22Rv1 (cell line): ENCODE measurements at regions not wholly inside any gene's neighbourhood (a gene's known extent, or its start where the extent isn't known, plus 50 kb on each side); places are given as distances from the start of the nearest gene placed in this dataset.

ENCODE experiments used
- H3K27ac ChIP-seq: fragments of 450-650 bp; 2 replicates; pipeline ENCODE4 v1.5.1; 2017
- CTCF ChIP-seq: fragments of 450-650 bp; IDR thresholded peaks from 2 replicates; pipeline ENCODE4 v1.5.1; 2017; ENCODE audit warnings: mild to moderate bottlenecking
- ZFX ChIP-seq: fragments of 450-650 bp; IDR thresholded peaks from 2 replicates; pipeline ENCODE4 v1.6.1; 2017; ENCODE audit warnings: antibody characterized with exemption, borderline replicate concordance

DNA sequence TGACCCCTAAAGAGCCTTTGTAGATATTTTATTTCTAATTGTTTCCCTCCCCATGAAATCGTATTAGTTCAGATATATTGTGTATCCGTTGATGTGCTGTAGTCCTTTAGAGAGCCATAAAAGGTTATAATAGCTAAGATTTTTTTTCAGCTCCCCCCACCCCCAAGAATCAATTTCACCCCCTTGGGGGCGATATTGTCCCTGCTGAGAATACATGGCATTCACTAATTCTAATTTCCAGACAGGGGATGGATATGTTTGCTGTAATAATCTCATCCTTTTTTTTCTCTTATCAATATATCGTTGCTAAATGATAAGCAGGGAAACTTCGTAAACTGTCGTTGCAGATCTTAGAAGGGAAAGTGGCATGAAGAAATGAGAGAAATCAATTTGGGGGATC lies 530.7 kb downstream of the TMEM182 start:
- TF ChIP-seq CTCF: no peak
- TF ChIP-seq ZFX: no peak
- no peak overlapping the region for H3K27ac ChIP-seq

DNA sequence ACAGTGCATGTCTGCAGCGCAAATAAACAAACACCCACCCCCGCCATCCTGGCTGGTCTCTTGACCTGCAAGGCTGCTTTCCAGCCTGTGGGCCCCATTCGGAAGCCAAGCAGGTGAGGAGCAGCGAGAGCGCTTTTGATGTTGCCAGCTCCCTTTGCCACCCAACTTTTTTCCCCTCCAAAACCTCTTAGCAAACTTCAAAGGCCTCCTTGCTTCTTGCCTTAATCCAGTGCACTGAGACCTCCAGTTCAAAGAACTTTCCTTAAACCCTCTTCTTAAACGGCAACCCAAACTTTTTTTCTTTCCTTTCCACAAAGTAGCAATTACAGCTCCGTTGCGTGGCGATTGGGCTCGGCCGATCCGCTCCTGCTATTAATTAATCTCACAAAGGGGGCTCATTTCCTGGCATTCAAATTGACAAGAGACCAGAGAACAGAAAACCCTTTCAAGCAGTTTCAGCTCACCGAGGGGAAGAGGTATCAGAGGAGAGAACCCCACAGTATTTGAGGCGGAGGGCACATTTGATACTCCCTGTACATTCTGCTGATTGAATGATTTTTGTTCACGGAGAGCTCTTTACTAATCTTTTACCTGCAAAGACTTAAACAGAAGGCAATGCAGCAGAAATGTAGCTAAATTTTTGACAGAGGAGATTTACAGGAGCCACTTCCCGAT lies 531.4 kb downstream of the TMEM182 start:
- no peak overlapping the region for H3K27ac ChIP-seq
- TF ChIP-seq CTCF (no peak), ZFX (no peak)

- no peak overlapping the region for H3K27ac ChIP-seq
- TF ChIP-seq ZFX (no peak), CTCF (no peak)
Observed at GRCh38 chr2:103293742-103294077, 531.9 kb downstream of the TMEM182 start.

DNA sequence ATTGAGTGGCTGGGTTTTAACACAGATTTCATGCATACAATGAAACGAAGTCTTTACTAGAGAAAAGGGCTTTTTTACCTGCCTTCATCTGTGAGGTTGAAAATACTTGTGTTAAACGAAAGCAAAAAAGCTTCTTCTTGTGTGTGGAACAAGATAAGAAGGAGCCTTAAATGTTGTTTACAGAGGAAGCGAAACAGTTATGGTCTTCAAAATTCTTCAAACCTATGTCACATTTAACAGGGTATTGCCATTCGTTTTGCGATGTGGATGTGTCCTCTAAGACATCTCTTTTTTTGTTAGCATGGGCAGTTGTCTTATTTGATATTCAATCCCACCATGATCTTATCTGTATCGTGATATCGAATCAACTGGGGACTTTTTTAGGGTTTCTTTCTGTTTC lies 532.6 kb downstream of the TMEM182 start:
- H3K27ac ChIP-seq: no peak overlapping the region
- TF ChIP-seq ZFX (no peak), CTCF (no peak)

DNA sequence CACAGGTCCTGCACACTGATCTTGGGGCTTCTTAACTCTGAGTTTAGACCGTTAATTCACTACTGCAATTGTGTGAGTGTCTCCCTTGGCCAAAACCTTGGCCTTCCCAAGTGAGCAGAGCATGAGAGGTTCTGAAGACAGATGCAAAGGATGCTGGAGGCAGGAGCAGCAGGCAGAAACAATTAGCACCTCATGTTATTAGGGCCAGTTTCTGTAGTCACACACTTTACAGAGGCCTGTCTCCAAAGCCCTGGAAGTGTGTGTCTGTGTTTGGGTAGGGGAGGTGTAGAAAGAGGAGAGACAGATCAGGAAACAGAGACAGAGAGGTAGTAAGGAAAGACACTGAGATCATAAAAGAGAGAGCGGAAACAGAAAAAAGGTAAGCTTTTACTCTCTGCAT lies 533.8 kb downstream of the TMEM182 start:
- TF ChIP-seq ZFX (no peak), CTCF (no peak)
- no peak overlapping the region for H3K27ac ChIP-seq

DNA sequence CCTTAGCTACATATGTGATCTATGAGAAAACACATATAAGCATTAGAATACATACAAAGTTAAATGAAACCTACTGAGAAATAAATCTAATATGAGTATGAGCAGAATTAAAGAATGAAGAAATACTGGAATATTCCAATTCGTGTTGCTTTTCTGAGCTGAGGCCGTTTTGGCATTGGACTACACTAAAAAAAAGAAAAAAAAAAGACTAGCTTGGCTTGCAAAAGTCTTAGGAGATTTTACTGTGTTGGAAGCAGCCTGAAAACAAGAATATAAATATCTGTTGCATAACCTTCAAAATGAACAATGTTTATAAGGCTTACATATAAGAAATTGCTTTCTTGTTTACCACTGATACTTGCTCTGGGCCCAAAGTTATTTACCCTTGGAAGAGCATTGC lies 562.8 kb downstream of the TMEM182 start:
- no peak for TF ChIP-seq ZFX
- no peak for TF ChIP-seq CTCF
- H3K27ac ChIP-seq: no peak overlapping the region

- no peak for TF ChIP-seq CTCF
- no peak for TF ChIP-seq ZFX
Observed at GRCh38 chr2:103327386-103327785, 565.6 kb downstream of the TMEM182 start.

More at GRCh38 chr2:103327386-103327785, 565.6 kb downstream of the TMEM182 start:
- no peak overlapping the region for H3K27ac ChIP-seq
